HS-5 (cell line): ENCODE measurements at regions not wholly inside any gene's neighbourhood (a gene's known extent, or its start where the extent isn't known, plus 50 kb on each side); places are given as distances from the start of the nearest gene placed in this dataset.

Source experiments
- DNase-seq: peaks from one replicate; pipeline ENCODE4 v3.0.0-alpha.2; 2012; ENCODE audit warnings: low read depth

GRCh38 chr12:34379142-34379541, 356.8 kb downstream of the ALG10 start:
- DNase-seq, result no peak

- DNase-seq, result no peak
These were observed 362.4 kb downstream of the ALG10 start for GRCh38 chr12:34384693-34385092.

GRCh38 chr12:34386016-34386415, 363.7 kb downstream of the ALG10 start:
- no peak for DNase-seq

GRCh38 chr12:34386621-34387255, 364.4 kb downstream of the ALG10 start:
- DNase-seq, result no peak

GRCh38 chr12:34387711-34388635, 365.7 kb downstream of the ALG10 start:
- DNase-seq, result no peak

- no peak for DNase-seq
These were observed 366.5 kb downstream of the ALG10 start for GRCh38 chr12:34388636-34389377.

GRCh38 chr12:34389378-34390170, 367.3 kb downstream of the ALG10 start:
- no peak for DNase-seq

GRCh38 chr12:34390171-34390841, 368.0 kb downstream of the ALG10 start:
- DNase-seq, result no peak

- no peak for DNase-seq
These were observed 368.8 kb downstream of the ALG10 start for GRCh38 chr12:34390846-34391700.

GRCh38 chr12:34391771-34392581, 369.7 kb downstream of the ALG10 start:
- DNase-seq, result no peak

GRCh38 chr12:34392741-34393085, 370.4 kb downstream of the ALG10 start:
- DNase-seq, result no peak

GRCh38 chr12:34393086-34393820, 371.0 kb downstream of the ALG10 start:
- no peak for DNase-seq

GRCh38 chr12:34393821-34394150, 371.5 kb downstream of the ALG10 start:
- DNase-seq, result no peak

- no peak for DNase-seq
These were observed 372.1 kb downstream of the ALG10 start for GRCh38 chr12:34394211-34395055.

GRCh38 chr12:34395056-34396005, 373.0 kb downstream of the ALG10 start:
- DNase-seq, result no peak

GRCh38 chr12:34396006-34396860, 373.9 kb downstream of the ALG10 start:
- no peak for DNase-seq
